Muscle of arm (tissue), 1 donor: ENCODE measurements at regions not wholly inside any gene's neighbourhood (a gene's known extent, or its start where the extent isn't known, plus 50 kb on each side); places are given as distances from the start of the nearest gene placed in this dataset.
A peak's percentile ranks its signal among the peaks of the same experiment; 100 is the strongest.

Source experiments
- DNase-seq: peaks from one replicate; pipeline ENCODE4 v3.0.0-alpha.2; 2013

DNA sequence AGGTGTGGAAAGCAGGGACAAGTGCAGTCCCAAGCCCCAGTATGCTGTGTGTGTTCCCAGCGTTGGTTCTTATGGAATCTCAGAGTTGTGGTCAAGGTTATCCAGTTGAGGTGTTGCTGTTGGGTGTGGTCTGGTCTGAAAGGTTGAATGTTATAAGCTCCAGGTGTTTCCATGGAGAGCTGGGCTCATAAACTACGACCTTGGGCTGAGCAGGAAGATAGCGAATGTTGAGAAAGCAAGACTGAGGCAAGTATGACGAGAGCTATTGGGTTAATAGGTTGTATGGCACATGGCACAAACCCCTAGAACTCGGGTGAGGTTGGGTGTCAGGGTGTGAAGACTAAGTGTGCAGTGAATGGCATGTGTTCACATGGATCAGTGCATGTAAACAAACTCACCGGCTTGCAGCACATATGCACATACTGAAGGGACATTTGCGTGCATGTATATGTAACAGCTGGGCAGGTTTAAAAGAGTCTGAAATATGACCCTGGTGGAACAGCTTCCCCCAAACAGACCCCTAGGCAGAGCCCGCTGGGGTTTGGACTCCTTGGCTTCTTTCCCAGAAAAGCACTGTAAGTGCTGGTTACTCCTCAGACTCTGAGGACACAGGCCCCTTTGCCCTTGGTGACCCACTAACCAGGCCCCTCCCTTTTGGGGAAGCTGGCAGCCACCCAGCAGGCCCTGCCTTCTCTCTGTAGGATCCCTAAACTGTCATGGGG lies 117.5 kb downstream of the NAV1 start:
- DNase-seq: no peak

DNA sequence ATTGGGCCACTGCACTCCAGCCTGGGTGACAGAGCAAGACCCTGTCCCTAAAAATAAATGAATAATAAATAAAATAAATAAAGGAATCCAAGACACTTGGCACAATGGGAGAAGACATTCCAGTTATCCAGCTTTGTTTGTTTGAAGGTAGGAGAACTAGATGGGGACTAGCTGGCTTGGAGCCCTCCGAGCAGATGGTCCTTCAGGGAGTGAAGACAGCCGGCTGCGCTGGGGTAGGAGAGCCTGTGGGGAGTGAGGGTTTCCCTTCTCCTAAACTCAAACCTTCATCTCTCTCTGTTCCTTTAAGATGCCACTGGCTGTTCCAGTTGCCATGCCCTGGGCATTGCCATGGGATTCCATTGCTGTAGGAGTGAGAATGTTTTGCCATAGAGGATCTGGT lies 120.6 kb downstream of the NAV1 start:
- no peak for DNase-seq

DNA sequence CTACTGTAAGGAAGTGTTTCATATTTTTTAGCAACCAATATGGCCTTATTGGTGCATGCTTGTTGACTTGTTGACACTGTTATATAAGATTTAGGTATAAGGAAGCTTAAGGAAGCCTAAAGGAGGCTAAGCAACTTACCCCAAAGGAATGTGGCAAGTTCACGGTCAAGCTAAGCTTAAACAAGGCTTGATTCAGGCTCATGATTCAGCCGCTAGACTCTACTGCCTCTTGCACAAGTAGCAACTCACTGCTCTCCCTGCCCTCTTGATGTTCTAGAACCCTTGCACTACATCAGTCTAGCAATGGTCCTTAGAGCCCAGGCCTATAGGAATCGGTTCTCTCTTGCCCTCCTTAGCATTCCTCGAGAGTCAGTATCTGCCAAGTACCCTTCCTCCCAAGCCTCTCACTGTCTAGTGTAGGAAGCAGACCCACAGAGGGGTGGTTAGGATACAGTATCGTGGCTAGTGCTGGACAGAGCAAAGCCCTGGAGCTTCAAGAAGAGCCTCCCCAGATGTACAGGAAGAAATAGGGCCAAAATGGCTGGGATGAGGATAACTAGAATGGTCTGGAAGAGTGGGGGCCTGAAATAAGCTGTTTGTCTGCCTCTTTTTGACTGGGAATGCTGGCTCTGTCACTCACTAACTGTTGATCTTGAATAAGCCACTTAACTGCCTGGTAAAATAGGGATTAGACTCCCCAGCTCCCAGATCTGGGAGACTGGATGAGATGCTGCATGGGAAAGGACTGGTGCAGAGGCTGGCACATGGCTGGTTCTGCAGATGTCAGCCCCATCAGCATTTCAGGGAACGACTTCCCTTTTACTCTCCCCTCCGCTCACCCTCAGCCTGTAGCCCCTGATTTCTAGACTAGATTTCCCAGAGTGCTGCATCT lies 122.2 kb downstream of the NAV1 start:
- no peak for DNase-seq

DNA sequence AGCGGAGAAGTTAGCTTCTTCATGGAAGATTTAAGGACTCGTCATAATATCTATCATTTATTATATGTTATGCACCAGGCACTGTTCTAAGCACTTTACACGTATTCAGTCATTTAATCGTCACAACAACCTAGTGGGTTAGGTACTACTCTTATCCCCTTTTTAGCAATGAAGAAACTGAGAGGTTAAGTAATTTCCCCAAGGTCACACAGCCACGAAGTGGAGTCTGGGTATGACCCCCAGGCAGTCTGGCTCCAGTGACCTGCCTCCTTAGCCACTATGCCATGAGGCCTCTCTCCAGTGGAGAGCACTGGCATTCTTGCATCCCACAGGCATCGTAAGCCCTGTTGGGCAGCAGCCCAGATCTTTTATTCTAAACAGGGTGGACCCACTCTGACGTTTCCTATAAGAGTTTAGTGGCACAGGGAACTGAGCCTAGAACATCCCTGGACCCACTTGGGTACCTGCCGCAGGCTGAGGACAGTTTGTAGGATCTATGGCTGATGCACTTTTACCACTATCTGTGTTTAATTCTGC lies 123.0 kb downstream of the NAV1 start:
- DNase-seq: no peak

DNA sequence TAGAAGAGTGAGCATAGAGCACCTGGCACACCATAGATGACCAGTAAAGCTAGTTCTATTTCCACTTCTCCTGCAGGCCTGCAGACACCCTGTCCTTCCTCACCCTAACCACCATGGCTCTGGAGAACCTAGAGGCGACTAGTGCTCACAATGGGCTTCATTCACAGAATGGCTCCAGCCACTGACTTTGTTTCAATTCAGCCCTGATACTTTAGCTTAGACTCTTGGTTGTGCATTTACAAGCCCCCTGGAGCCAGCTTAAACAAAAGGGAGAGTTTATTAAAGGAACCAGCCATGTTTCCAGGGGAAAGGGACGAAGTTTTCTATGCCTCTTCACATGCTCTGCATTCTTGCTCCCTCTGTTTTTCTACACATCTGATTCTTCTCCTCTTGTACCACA lies 123.7 kb downstream of the NAV1 start:
- DNase-seq: no peak

DNA sequence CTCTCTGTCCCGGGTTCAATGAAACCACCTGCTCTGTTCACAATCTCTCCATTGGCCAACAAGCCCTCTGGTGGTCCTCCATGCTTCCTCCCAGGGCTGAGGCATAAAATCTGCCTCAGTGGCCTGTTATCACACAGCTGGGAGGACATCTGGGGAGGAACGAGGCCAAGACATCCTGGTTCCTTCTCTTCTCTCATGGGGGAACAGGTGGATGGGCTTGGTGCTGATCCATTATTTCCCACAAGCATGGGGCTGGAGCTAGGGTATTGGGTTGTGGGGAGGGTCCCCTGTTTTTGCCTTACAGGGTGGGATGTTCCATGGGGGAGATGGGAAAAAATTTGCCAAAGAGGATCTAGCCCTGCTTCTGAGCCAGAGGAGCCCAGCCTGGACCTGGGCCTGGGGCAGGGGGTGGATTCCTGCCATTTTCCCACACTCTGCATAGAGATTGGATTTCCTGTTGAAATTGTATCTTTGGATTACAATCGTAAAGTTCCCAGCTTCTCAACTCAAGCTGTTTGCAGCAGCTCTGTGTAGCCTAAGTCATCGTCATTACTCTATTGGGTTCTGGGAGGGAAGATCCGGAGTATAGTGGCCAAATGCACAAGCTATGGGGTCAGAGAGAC lies 124.7 kb downstream of the NAV1 start:
- DNase-seq: no peak

DNA sequence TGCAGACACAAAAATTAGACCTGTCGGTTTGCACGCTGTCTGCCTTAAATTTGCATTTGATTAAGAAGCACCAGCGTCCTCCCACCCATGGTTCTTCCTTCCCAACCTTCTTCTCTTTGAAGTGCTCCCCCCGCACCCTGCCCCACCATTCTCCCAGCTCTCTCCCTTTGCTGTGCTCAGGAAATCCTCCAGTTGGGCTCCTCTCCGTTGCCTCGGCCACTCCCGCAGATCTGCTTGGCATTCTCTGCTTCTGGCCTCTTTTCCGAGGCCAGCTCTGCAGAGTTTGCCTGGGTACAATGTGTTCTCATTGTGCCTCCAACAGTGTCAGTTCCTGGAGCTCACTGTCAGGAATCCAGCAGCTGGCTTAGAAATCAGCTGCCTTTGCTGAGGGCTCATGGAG lies 126.1 kb downstream of the NAV1 start:
- no peak for DNase-seq

DNA sequence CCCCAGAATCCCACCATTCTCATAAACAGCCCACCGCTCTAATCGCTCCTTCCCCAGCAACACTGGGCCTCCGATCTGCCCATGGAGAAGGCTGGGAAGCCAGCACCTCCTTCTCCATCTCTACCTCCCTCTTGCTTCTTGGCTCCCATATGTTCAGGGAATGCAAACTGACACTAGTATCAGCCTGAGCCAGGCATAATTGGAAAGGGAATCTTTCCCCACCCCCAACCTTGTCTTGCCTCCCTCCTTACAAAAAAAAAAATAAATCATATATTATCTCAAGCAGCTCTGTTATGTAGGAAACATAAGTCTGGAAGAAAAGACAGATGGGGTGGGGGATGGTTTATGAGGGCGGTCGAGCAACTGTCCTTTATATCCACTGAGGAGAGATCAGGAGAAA lies 127.2 kb downstream of the NAV1 start:
- DNase-seq: no peak

DNA sequence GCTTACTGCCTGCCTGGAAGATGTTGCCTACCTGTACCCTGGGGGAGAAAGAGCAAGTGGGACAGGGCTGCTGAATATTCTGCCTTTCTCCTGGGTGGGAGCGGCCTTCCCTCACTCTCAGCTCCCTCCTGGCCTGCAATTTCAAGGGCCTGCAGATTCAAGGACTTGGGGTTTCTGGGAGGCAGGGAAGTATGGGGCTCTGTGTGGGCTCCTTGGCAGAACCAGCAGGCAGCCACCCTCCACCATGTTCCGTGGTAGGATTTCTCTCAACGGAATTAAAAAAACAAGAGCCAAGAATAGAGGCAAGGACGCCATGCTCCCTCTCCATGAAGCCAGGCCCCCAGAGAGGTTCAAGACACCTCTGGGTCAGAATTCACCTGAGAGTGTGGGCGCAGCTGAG lies 127.7 kb downstream of the NAV1 start:
- no peak for DNase-seq

DNA sequence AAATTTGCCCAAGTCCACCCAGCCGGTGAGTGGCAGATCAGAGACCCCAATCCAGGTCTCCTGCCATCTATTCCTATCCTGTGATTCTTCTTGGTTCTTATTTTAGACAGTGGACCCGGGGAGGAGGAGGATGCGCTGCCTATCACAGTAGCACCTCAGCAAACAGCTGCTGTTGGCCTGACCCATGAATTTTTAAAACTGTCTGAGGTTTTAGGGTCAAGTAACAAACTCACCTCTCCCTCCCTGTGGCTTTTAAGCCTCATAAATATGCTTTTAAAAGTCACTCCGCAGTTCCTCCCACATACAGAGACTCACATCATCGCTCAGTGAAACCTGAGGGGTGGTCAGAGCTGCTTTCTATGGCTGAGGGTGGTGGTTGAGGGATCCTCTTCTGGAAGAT lies 128.6 kb downstream of the NAV1 start:
- DNase-seq: no peak

DNA sequence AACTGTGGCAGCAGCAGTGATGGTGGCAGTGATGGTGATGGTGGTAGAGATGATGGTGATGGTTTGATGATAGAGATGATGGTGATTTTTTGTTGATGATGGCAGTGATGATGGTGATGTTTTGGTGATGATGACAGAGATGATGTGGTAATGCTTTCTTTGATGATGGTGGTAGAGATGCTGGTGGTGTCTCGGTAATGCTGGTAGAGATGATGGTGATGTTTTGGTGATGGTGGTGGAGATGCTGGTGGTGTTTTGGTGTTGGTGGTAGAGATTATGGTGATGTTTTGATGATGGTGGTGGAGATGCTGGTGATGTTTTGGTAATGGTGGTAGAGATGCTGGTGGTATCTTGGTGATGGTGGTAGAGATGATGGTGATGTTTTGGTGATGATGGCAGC lies 131.6 kb downstream of the NAV1 start:
- no peak for DNase-seq

DNA sequence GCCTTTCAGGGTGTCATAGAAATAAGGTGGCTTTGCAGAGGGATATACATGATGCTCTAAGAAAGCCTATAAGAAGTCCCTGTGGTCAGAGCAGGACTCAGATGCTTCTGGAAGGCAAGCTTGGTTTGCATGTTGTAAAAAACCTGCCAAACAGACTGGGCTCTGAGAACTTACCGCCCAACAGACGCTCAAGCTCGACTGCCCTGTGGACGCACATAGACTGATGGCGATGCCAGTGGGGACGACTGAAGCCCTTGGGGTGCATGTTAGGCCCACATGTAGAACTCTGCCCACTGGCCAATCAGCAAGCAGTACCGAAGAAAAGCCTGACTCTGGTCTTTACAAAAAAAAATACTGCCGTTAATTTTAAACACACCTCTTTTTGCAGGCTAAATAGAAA lies 133.8 kb downstream of the NAV1 start:
- DNase-seq: no peak

DNA sequence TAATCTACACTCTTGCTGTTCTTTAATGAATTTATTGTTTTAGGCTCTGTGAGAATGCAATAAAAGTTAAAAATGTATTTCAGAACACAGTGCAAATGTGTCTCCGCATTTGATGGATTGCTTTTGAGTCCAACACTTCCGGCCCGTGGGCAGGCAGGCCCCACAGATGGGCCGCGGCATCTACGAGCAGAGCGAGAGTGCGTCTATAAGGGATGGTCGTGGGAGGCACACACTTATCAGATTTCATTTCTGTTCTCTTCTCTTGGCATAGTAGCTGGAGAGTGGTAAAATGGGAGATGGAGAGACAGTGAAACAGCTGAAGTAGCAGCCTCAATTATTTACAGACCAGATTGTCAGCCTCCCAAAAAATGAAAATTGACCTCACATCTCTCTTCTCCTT lies 134.2 kb downstream of the NAV1 start:
- no peak for DNase-seq

DNA sequence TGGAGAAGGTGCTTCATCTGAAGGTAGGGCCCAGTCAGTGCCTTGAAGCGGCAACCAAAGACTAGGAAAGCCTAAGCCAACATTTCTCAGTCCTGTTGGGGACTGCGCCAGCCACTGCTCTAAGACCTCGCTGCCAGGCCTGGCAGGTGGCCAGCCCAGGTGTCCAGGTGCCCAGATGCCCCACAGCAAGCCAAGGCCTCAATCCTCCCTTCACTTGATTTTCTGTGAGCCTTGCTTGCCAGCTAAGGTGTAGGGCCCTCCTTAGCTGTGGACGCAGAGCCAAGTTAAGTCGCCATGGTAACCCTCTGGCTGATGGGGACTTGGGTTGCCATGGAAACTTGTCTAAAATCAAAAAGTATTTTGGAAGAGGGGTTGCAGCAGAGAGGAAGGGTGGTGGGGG lies 135.0 kb downstream of the NAV1 start:
- no peak for DNase-seq

DNA sequence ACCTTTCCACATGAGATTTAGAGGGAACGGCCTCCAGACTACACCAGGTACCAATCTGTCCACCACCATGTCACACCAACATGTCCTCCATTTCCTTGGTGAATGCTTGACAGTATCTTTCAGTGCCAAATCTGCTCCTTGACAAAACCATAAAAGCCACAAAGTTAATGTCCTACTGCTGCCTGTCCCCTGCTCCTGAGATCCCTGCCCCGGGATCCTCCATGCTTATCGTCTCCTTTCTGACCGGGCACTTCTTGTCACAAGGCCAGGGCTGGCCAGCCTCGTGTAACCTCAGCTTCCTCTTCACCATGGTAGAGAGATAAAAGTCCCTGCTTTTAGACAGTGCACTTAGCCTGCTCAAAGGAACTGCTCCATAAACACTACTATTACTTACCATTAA lies 136.2 kb downstream of the NAV1 start:
- no peak for DNase-seq

DNA sequence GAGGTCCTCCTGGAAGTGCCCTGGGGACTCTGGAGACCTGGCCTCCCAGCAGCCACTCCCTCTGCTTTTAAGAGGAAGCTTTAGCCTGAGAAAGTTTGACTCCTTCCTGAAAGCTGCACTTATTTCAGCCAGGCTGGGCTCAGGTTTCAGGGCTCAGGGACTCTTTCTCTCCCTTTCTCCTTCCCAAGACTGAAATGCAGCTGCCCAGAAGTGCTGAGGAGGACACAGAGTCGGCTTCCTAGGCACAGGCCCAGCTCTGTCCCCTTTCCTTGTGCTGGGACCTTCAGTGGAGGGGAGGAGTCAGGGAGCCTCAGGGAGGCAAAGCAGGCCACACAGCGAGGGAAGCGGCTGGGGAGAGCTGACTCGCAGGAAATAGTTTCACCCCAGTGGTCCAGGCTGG lies 137.3 kb downstream of the NAV1 start:
- peak; percentile 86 for DNase-seq

DNA sequence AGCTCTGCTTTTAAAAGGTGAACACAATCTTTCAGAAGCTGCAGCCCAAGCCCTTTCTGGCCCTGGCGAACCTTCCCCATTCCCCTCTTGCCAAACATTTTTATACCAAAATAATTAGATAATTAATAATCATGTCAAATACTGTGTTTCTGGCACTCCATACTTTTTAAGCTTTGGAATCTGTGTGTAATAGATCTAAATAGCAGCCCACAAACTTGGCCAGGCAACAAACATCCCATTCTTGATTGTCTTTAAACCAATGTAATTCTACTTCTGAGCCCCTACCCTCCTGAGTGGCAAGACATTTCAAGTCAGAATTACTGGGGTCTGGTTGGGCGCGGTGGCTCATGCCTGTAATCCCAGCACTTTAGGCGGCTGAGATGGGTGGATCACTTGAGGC lies 137.7 kb downstream of the NAV1 start:
- no peak for DNase-seq

DNA sequence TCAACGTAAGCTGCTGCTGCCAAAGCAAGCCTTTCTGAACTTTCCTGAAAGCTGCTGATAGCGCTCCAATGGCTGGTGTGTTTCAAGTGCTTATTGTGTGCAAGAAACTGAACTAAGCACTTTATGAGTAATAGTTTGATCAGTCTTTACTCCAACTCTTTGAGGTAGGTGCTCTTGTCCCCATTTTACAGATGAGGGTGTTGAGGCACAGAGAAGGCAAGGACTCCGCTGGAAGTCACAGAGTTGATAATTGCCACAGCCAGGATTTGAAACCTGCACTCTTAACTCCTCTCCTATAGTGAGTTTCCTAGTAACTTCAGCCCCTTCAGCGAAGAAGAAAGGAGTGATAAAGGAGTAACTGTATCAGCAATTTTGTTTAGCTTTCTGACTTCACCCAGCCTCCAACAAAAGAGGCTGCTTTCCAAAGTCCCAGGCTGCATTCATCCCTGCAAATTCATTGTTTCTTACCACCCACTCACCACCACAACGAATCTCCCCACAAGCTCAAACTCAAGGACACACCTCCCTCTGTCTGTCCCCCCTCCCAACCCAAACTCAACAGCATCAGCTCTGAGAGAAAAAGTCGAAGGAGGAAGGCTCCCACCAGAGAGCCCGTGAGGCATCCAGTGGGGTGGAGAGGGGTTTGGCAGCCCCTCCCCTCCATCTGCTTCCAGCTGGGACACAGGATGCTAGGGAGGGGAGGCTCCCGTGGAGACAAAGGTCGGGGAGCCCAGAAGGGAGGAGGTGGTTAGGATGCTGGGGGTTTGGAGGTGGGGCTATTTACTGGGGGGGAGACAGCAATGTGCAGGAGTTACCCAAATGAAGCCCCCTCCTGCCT lies 139.6 kb downstream of the NAV1 start:
- no peak for DNase-seq

DNA sequence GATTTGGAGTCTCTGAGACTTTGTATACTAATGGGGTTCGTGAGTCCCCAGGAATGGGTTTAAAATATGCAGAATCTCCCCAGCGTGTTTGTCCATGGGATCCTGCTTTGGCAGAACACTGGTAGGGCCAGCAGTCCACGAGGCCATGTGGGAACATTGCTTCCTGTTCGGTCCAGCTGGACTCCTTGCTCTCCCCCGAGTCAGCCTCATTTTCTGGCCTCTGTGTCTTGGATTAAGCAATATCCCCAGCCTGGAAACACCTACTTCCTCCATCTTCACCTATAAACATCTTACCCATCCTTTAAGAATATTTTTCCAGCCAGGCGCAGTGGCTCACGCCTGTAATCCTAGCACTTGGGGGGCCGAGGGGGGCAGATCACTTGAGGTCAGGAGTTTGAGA lies 142.4 kb downstream of the NAV1 start:
- no peak for DNase-seq

DNA sequence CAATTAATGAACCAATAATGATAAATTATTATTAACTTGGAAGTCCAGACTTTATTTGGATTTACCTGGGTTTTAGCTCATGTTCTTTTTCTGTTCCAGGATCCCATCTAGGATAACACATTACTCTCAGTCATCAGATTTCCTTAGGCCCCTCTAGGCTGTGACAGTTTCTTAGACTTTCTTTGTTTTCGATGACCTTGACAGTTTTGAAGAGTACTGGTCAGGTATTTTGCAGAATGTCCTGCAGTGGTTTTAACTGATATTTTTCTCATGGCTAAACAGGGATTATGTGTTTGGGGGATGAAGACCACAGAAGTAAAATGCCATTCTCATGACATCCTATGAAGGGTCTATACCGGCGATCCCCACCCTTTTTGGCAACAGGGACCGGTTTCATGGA lies 144.0 kb downstream of the NAV1 start:
- no peak for DNase-seq

DNA sequence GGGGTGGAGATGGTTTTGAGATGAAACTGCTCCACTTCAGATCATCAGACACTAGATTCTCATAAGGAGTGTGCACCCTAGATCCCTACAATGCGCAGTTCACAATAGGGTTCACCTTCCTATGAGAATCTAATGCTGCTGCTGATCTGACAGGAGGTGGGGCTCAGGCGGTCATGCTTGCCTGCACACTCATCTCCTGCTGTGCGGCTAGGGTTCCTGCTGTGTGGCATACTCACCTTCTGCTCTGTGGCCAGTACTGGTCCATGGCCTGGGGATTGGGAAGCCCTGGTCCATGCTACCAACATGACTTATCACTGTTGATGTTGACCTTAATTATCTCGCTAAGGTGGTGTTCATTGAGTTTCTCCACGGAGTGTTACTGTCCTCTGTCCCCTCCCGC lies 144.5 kb downstream of the NAV1 start:
- no peak for DNase-seq

DNA sequence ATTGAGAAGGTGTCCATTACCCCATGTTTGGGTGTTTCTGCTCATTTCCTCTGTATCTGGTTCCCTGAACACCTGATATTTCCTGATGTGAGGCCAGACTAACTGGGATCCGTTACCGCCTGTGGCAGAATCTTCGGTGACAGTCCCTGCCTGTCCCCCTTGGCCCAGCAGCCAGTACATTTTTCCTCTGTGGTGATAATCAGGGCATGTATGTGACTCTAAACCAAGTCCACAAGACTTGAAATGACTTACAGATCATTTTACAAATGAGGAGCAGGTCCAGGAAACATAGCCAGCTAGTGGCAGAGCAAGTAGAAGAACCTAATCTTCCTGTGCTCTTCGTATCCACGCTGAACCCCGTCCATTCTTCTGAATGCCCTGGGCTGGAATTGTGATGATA lies 143.5 kb upstream of the IPO9 start:
- no peak for DNase-seq
